Esophagus muscularis mucosa (tissue), 4 donors: ENCODE measurements at regions not wholly inside any gene's neighbourhood (a gene's known extent, or its start where the extent isn't known, plus 50 kb on each side); places are given as distances from the start of the nearest gene placed in this dataset.
"Not testable (repeated sequence)": the region's sequence is repeated elsewhere in the genome, so short reads cannot be mapped to it uniquely, and the experiment has no call there.

ENCODE experiments used
- DNase-seq: peaks from one replicate; pipeline ENCODE4 v3.0.0-alpha.2; 2017; ENCODE audit errors: extremely low spot score
- H3K27ac ChIP-seq, 4 donors: fragments of 200-600 bp; sonication (generic); replicated peaks in 1 of 4; 1 replicate in 3 of 4; 2 replicates in 1 of 4; pipeline ENCODE4 v1.5.1; 2016 to 2019; ENCODE audit warnings: mild to moderate bottlenecking in 1 of 4
- H3K27me3 ChIP-seq, 4 donors: fragments of 200-600 bp; sonication (generic); one replicate each; pipeline versions ENCODE4 v1.5.1 to v1.6.0; 2016 to 2019
- H3K36me3 ChIP-seq, 4 donors: fragments of 200-600 bp; sonication (generic); one replicate each; pipeline ENCODE4 v1.5.1; 2016 to 2019
- H3K4me1 ChIP-seq, 4 donors: fragments of 200-600 bp; sonication (generic); one replicate each; pipeline ENCODE4 v1.5.1; 2016 to 2019
- H3K4me3 ChIP-seq, 4 donors: fragments of 200-600 bp; sonication (generic); 1 replicate in 2 of 4; 2 replicates in 2 of 4; pipeline ENCODE4 v1.5.1; 2016 to 2019; ENCODE audit warnings: mild to moderate bottlenecking in 4 of 4, moderate library complexity in 1 of 4
- H3K9me3 ChIP-seq, 4 donors: fragments of 200-600 bp; sonication (generic); 1 replicate in 3 of 4; 2 replicates in 1 of 4; pipeline ENCODE4 v1.5.1; 2016 to 2019
- CTCF ChIP-seq, 3 experiments: fragments of 200-600 bp in 2 of 3; fragments of 450-650 bp in 1 of 3; sonication (generic) in 2 of 3; IDR thresholded peaks; one replicate each; pipeline ENCODE4 v1.5.1; 2017 to 2019; ENCODE audit warnings: antibody characterized with exemption in 3 of 3, mild to moderate bottlenecking in 2 of 3, moderate library complexity in 1 of 3
- EP300 ChIP-seq: sonication (generic); formaldehyde crosslinking; IDR thresholded peaks from one replicate; pipeline ENCODE4 v1.6.1; 2017; ENCODE audit warnings: antibody characterized with exemption
- POLR2A ChIP-seq: fragments of 450-650 bp; IDR thresholded peaks from one replicate; pipeline ENCODE4 v1.6.1; 2017; ENCODE audit warnings: antibody characterized with exemption, moderate library complexity, mild to moderate bottlenecking, low read depth
- POLR2AphosphoS5 ChIP-seq, 2 donors: sonication (generic); formaldehyde crosslinking; IDR thresholded peaks; one replicate each; pipeline ENCODE4 v1.6.1; 2017; ENCODE audit warnings: antibody characterized with exemption in 2 of 2
- WGBS: methylation state at CpG from one replicate; pipeline ENCODE4 v1.1.5; 2018; 5-methylcytosine and 5-hydroxymethylcytosine counted together
- intact Hi-C: fragments of 100-400 bp; cut with DNase I; formaldehyde crosslinking; loops from one replicate; pipeline ENCODE4 v1.15.1; 2023

GRCh38 chr2:53209679-53210458 is 557.7 kb upstream of the CHAC2 start:
- Histone ChIP-seq H3K4me3 (no peak overlapping the region), H3K27me3 (no peaks in the 10 kb centered on the region), H3K4me1 (peaks cover 0 to 5% (median 4%) of the 10 kb centered on the region in 4 donors), H3K27ac (no peak overlapping the region), H3K36me3 (no peaks in the 10 kb centered on the region), H3K9me3 (no peaks in the 10 kb centered on the region)
- TF ChIP-seq POLR2AphosphoS5 (IDR thresholded peaks at IDR 0.05) (no peak), POLR2A (no peak), CTCF (IDR thresholded peaks at IDR 0.05) (no peak), EP300 (no peak)
- intact Hi-C loops: no loop called here
- 41% methylated on average over 5 of the region's 5 CpGs for WGBS
- DNase-seq: no peak

GRCh38 chr2:53208815-53209214 is 558.8 kb upstream of the CHAC2 start:
- 71% methylated on average over 4 of the region's 4 CpGs for WGBS
- Histone ChIP-seq H3K4me3 (no peak overlapping the region), H3K4me1 (peaks cover 0 to 5% (median 4%) of the 10 kb centered on the region in 4 donors), H3K27me3 (no peaks in the 10 kb centered on the region), H3K36me3 (no peaks in the 10 kb centered on the region), H3K27ac (no peak overlapping the region), H3K9me3 (no peaks in the 10 kb centered on the region)
- TF ChIP-seq POLR2AphosphoS5 (IDR thresholded peaks at IDR 0.05): no peak
- no peak for TF ChIP-seq POLR2A
- no peak for TF ChIP-seq CTCF (IDR thresholded peaks at IDR 0.05)
- no peak for TF ChIP-seq EP300
- no peak for DNase-seq
- intact Hi-C loops: no loop called here

- intact Hi-C loops, H3K27ac ChIP-seq, H3K27me3 ChIP-seq, DNase-seq, H3K9me3 ChIP-seq, H3K4me1 ChIP-seq, H3K36me3 ChIP-seq, H3K4me3 ChIP-seq: not testable (repeated sequence)
- 65% methylated on average over 1 of the region's 1 CpG for WGBS
These were observed 561.4 kb upstream of the CHAC2 start for GRCh38 chr2:53206226-53206625.

DNA sequence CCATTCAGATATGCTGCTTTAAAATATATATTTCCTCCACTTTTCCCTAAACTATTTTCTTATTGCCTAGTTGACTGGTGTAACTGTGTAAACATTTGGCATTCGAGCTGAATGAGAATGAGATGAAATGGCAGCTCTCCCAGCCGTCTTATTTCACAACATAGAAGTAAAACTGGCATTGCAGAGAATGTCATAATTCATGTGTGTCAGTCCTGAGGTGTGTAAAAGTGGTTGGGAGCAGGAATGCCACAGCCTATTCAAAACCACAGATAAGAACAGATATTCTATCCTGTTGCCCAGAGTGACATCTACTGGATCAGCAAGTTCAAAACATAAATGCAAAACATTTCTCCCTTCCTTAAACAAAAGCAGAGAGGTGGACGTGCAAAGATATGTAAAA is 565.5 kb upstream of the CHAC2 start:
- WGBS: 45% methylated on average over 3 of the region's 3 CpGs
- intact Hi-C loops: no loop called here
- DNase-seq: no peak

DNA sequence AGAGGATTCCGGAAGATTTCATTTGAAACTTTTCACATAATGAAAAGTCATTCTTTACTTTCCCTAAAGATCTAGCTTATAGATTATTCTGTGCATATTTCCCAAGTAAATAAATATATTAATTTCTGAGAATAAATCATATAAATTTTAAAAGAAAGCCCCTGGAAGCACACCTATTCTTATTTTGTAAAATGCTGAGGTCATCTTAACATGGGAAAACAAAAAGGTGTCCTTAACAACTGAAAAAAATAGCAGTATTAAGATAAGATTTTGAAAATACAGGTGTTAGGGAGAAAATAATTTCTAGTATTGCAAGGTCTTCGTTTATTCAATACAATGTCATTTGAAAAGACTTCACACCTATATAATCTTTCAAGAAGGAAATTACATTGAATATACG is 567.5 kb upstream of the CHAC2 start:
- no peaks in the 10 kb centered on the region for H3K9me3 ChIP-seq
- no peak overlapping the region for H3K4me3 ChIP-seq
- H3K4me1 ChIP-seq: no peaks in the 10 kb centered on the region
- H3K27me3 ChIP-seq: no peaks in the 10 kb centered on the region
- 81% methylated on average over 3 of the region's 3 CpGs for WGBS
- H3K36me3 ChIP-seq: no peaks in the 10 kb centered on the region
- no peak for DNase-seq
- intact Hi-C loops: no loop called here
- no peak overlapping the region for H3K27ac ChIP-seq
- TF ChIP-seq POLR2AphosphoS5 (IDR thresholded peaks at IDR 0.05): no peak
- no peak for TF ChIP-seq EP300
- TF ChIP-seq POLR2A: no peak
- no peak for TF ChIP-seq CTCF (IDR thresholded peaks at IDR 0.05)

More for the DNA sequence above, 565.5 kb upstream of the CHAC2 start:
- no peaks in the 10 kb centered on the region for H3K36me3 ChIP-seq
- no peak overlapping the region for H3K27ac ChIP-seq
- TF ChIP-seq EP300 (no peak), CTCF (IDR thresholded peaks at IDR 0.05) (no peak), POLR2A (no peak), POLR2AphosphoS5 (IDR thresholded peaks at IDR 0.05) (no peak)
- no peaks in the 10 kb centered on the region for H3K27me3 ChIP-seq
- no peaks in the 10 kb centered on the region for H3K9me3 ChIP-seq
- H3K4me1 ChIP-seq: no peaks in the 10 kb centered on the region
- no peak overlapping the region for H3K4me3 ChIP-seq
